ENCODE measurements at regions not wholly inside any gene's neighbourhood (a gene's known extent, or its start where the extent isn't known, plus 50 kb on each side); places are given as distances from the start of the nearest gene placed in this dataset.

GRCh38 chr6:40898073-40898472 lies 140.9 kb downstream of the UNC5CL start:
- TF ChIP-seq CTCF (conservative IDR thresholded peaks at IDR 0.05 in 1 of 2, IDR thresholded peaks at IDR 0.05 in 1 of 2; ENCODE audit: low read depth in 1 of 2, low read length in 2 of 2), result no peak
- TF ChIP-seq EZH2 (IDR thresholded peaks at IDR 0.05; ENCODE audit: low read length, missing control alignments), result no peak

Measured in fibroblast of lung (primary cell).